Epithelial cell of proximal tubule (primary cell): ENCODE measurements at regions not wholly inside any gene's neighbourhood (a gene's known extent, or its start where the extent isn't known, plus 50 kb on each side); places are given as distances from the start of the nearest gene placed in this dataset.
"Not testable (repeated sequence)": the region's sequence is repeated elsewhere in the genome, so short reads cannot be mapped to it uniquely, and the experiment has no call there.

ENCODE experiments used
- DNase-seq: peaks from one replicate; pipeline ENCODE4 v3.0.0-alpha.2; 2011; ENCODE audit warnings: low read depth
- H3K4me3 ChIP-seq: 2 replicates; pipeline ENCODE4 v1.5.1; 2011; ENCODE audit warnings: low read depth, mild to moderate bottlenecking, low read length
- CTCF ChIP-seq: conservative IDR thresholded peaks from 2 replicates; pipeline ENCODE4 v1.5.1; 2012; ENCODE audit warnings: low read depth, mild to moderate bottlenecking, low read length

- no peak for DNase-seq
- no peak for TF ChIP-seq CTCF
- peak overlapping the region; percentile 42 for H3K4me3 ChIP-seq
Measured at GRCh38 chr4:151857368-151857767, 96.6 kb upstream of the GATB start.

- no peak for TF ChIP-seq CTCF
- no peak overlapping the region for H3K4me3 ChIP-seq
Measured at GRCh38 chr4:151855747-151856146, 94.9 kb upstream of the GATB start.

GRCh38 chr4:151854731-151855130 is 93.9 kb upstream of the GATB start:
- H3K4me3 ChIP-seq = no peak overlapping the region
- no peak for DNase-seq
- no peak for TF ChIP-seq CTCF

More at GRCh38 chr4:151855747-151856146, 94.9 kb upstream of the GATB start:
- no peak for DNase-seq

- H3K4me3 ChIP-seq = no peak overlapping the region
- no peak for TF ChIP-seq CTCF
- no peak for DNase-seq
Measured at GRCh38 chr4:151853034-151853433, 92.2 kb upstream of the GATB start.

- no peak for DNase-seq
- H3K4me3 ChIP-seq = no peak overlapping the region
- no peak for TF ChIP-seq CTCF
Measured at GRCh38 chr4:151852202-151852601, 91.4 kb upstream of the GATB start.

GRCh38 chr4:151851354-151851753 is 90.5 kb upstream of the GATB start:
- TF ChIP-seq CTCF = no peak
- no peak for DNase-seq
- no peak overlapping the region for H3K4me3 ChIP-seq

GRCh38 chr4:151850791-151851213 is 90.0 kb upstream of the GATB start:
- no peak for TF ChIP-seq CTCF
- H3K4me3 ChIP-seq = no peak overlapping the region
- DNase-seq = no peak

GRCh38 chr4:151845551-151845950 is 84.7 kb upstream of the GATB start:
- not testable (repeated sequence) for H3K4me3 ChIP-seq, DNase-seq
